Stimulated activated CD4-positive, alpha-beta T cell treated with anti-CD3 and anti-CD28 coated beads, Interleukin-2, amount 100 ng/mL, for 24 hours (primary cell): ENCODE measurements at regions not wholly inside any gene's neighbourhood (a gene's known extent, or its start where the extent isn't known, plus 50 kb on each side); places are given as distances from the start of the nearest gene placed in this dataset.

Experiments used
- DNase-seq, 2 donors: peaks; one replicate each; pipeline ENCODE4 v3.0.0-alpha.2; 2020

GRCh38 chr2:219906114-219907010, 278.9 kb downstream of the SLC4A3 start:
- no peak for DNase-seq

- DNase-seq: no peak
These were observed 279.6 kb downstream of the SLC4A3 start for GRCh38 chr2:219907011-219907365.

GRCh38 chr2:219908538-219908937, 281.1 kb downstream of the SLC4A3 start:
- no peak for DNase-seq

GRCh38 chr2:219911541-219911940, 284.1 kb downstream of the SLC4A3 start:
- DNase-seq: no peak

GRCh38 chr2:219912491-219912921, 285.1 kb downstream of the SLC4A3 start:
- no peak for DNase-seq

GRCh38 chr2:219914577-219914976, 287.1 kb downstream of the SLC4A3 start:
- no peak for DNase-seq

- no peak for DNase-seq
These were observed 288.9 kb downstream of the SLC4A3 start for GRCh38 chr2:219916281-219916680.

GRCh38 chr2:219916726-219917440, 289.5 kb downstream of the SLC4A3 start:
- DNase-seq: no peak

- DNase-seq: no peak
These were observed 290.8 kb downstream of the SLC4A3 start for GRCh38 chr2:219918254-219918653.

- no peak for DNase-seq
These were observed 291.5 kb downstream of the SLC4A3 start for GRCh38 chr2:219918944-219919343.

- DNase-seq: no peak
These were observed 292.1 kb downstream of the SLC4A3 start for GRCh38 chr2:219919506-219919905.

GRCh38 chr2:219929835-219930234, 302.4 kb downstream of the SLC4A3 start:
- no peak for DNase-seq

- DNase-seq: no peak
These were observed 312.2 kb downstream of the SLC4A3 start for GRCh38 chr2:219939647-219940046.

GRCh38 chr2:219944866-219945265, 317.4 kb downstream of the SLC4A3 start:
- no peak for DNase-seq

GRCh38 chr2:219946021-219946420, 318.6 kb downstream of the SLC4A3 start:
- DNase-seq: no peak

GRCh38 chr2:219946529-219946928, 319.1 kb downstream of the SLC4A3 start:
- DNase-seq: no peak

GRCh38 chr2:219947575-219947974, 320.1 kb downstream of the SLC4A3 start:
- DNase-seq: no peak

- no peak for DNase-seq
These were observed 321.6 kb downstream of the SLC4A3 start for GRCh38 chr2:219949053-219949452.

- DNase-seq: no peak
These were observed 323.7 kb downstream of the SLC4A3 start for GRCh38 chr2:219951099-219951498.

GRCh38 chr2:219954331-219954730, 326.9 kb downstream of the SLC4A3 start:
- no peak for DNase-seq

- no peak for DNase-seq
These were observed 330.4 kb downstream of the SLC4A3 start for GRCh38 chr2:219957820-219958219.

- no peak for DNase-seq
These were observed 331.5 kb downstream of the SLC4A3 start for GRCh38 chr2:219958941-219959340.

GRCh38 chr2:219959471-219959870, 332.0 kb downstream of the SLC4A3 start:
- DNase-seq: no peak

- no peak for DNase-seq
These were observed 334.6 kb downstream of the SLC4A3 start for GRCh38 chr2:219961947-219962498.
